Keratinocyte (primary cell): ENCODE measurements at regions not wholly inside any gene's neighbourhood (a gene's known extent, or its start where the extent isn't known, plus 50 kb on each side); places are given as distances from the start of the nearest gene placed in this dataset.

Experiments
- DNase-seq: peaks from one replicate; pipeline ENCODE4 v3.0.0-alpha.2; 2011; ENCODE audit warnings: low read depth, missing footprints, low spot score
- FAIRE-seq: peaks from 2 replicates; lab custom pipeline; 2011; peaks lifted over from hg19 to GRCh38; lab: Jason Lieb, UNC
- H2AFZ ChIP-seq: 2 replicates; pipeline ENCODE4 v1.6.0; 2012; ENCODE audit warnings: low read length, control low read depth, inconsistent platforms; ENCODE audit not compliant: control insufficient read depth
- H3K27ac ChIP-seq: 2 replicates; pipeline ENCODE4 v1.5.1; 2011; ENCODE audit warnings: low read length; ENCODE audit not compliant: control insufficient read depth, insufficient read depth
- H3K27me3 ChIP-seq: 3 replicates; pipeline ENCODE4 v1.6.0; 2011; ENCODE audit warnings: low read length; ENCODE audit not compliant: control insufficient read depth, insufficient read depth; ENCODE audit errors: extremely low read depth
- H3K36me3 ChIP-seq, 2 experiments: 2 replicates in 1 of 2; 3 replicates in 1 of 2; pipeline ENCODE4 v1.5.1; 2011; ENCODE audit warnings: low read length in 2 of 2, mild to moderate bottlenecking in 1 of 2; ENCODE audit not compliant: control insufficient read depth in 2 of 2, insufficient read depth in 2 of 2; ENCODE audit errors: extremely low read depth in 1 of 2
- H3K4me1 ChIP-seq: 3 replicates; pipeline ENCODE4 v1.5.1; 2011; ENCODE audit warnings: low read length; ENCODE audit not compliant: control insufficient read depth, insufficient read depth; ENCODE audit errors: extremely low read depth
- H3K4me2 ChIP-seq: 3 replicates; pipeline ENCODE4 v1.6.0; 2011; ENCODE audit warnings: low read depth, low read length; ENCODE audit not compliant: control insufficient read depth, insufficient read depth; ENCODE audit errors: extremely low read depth
- H3K4me3 ChIP-seq, 3 experiments: fragments of 200-600 bp in 1 of 3; sonication (generic) in 1 of 3; 2 replicates in 2 of 3; 3 replicates in 1 of 3; pipeline ENCODE4 v1.5.1; 2011 to 2016; ENCODE audit warnings: low read length in 3 of 3, mild to moderate bottlenecking in 3 of 3, control low read depth in 2 of 3, inconsistent platforms in 1 of 3, low read depth in 1 of 3, mixed read lengths in 1 of 3, mixed run types in 1 of 3, moderate library complexity in 1 of 3; ENCODE audit not compliant: control insufficient read depth in 2 of 3, insufficient read depth in 2 of 3; ENCODE audit errors: extremely low read depth in 1 of 3
- H3K79me2 ChIP-seq: 2 replicates; pipeline ENCODE4 v1.6.0; 2012; ENCODE audit warnings: low read length; ENCODE audit not compliant: control insufficient read depth, insufficient read depth
- H3K9ac ChIP-seq: 3 replicates; pipeline ENCODE4 v1.6.0; 2011; ENCODE audit warnings: low read length; ENCODE audit not compliant: control insufficient read depth, insufficient read depth; ENCODE audit errors: extremely low read depth
- H3K9me1 ChIP-seq: 3 replicates; pipeline ENCODE4 v1.6.0; 2011; ENCODE audit warnings: low read length; ENCODE audit not compliant: control insufficient read depth, insufficient read depth; ENCODE audit errors: extremely low read depth
- H3K9me3 ChIP-seq: 2 replicates; pipeline ENCODE4 v1.5.1; 2012; ENCODE audit warnings: low read depth, low read length; ENCODE audit not compliant: control insufficient read depth
- H4K20me1 ChIP-seq: 3 replicates; pipeline ENCODE4 v1.6.0; 2011; ENCODE audit warnings: low read length; ENCODE audit not compliant: control insufficient read depth, insufficient read depth; ENCODE audit errors: extremely low read depth
- EZH2 ChIP-seq: IDR thresholded peaks from one replicate; pipeline ENCODE4 v1.6.1; 2012; ENCODE audit warnings: inconsistent platforms, mild to moderate bottlenecking, low read length, moderate library complexity
- dilution Hi-C: fragments of 300-500 bp; cut with MboI; formaldehyde crosslinking; loops from one replicate; pipeline ENCODE4 v1.7.0; 2020; ENCODE audit warnings: low sequenced_read_pairs; ENCODE audit not compliant: extremely low pct_ligation_motif_present
- TF ChIP-seq, protein P1 (sequence below), 3 experiments: IDR thresholded peaks in 1 of 3; conservative IDR thresholded peaks in 1 of 3; optimal IDR thresholded peaks in 1 of 3; 2 replicates in 2 of 3; 3 replicates in 1 of 3; pipeline versions ENCODE3 to v1.5.1; 2011; ENCODE audit warnings: low read length in 3 of 3, mild to moderate bottlenecking in 3 of 3, moderate library complexity in 2 of 3, control low read depth in 1 of 3, inconsistent platforms in 1 of 3; ENCODE audit not compliant: insufficient read depth in 2 of 3; ENCODE audit errors: extremely low read depth in 1 of 3

DNA sequence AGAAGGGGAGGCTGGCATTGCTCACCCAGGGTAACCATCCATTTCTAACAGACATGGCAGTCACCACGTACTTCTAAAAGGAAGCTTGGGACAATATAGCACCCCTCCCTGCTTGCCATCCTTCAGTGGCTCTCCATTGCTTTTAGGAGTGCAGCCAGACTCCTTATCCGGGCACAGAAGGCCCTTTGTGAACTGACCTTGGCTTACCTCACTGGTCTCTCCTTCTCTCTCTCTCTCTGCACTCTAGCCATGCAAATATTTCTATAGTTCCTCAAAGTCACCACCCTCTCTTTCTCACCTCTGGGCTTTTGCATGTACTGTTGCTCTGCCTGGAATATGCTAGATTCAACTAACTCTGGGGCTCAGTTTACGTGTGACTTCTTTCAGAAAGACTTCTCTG, 301.1 kb downstream of the SHQ1 start:
- Histone ChIP-seq H3K4me2 (no peak overlapping the region), H3K36me3 (no peaks in the 10 kb centered on the region), H2AFZ (no peak overlapping the region), H3K27ac (no peak overlapping the region), H3K79me2 (no peaks in the 10 kb centered on the region), H3K27me3 (no peaks in the 10 kb centered on the region), H3K4me1 (no peaks in the 10 kb centered on the region), H3K9ac (no peak overlapping the region), H3K4me3 (no peak overlapping the region), H3K9me3 (no peaks in the 10 kb centered on the region), H4K20me1 (no peaks in the 10 kb centered on the region), H3K9me1 (no peaks in the 10 kb centered on the region)
- DNase-seq, result no peak
- TF ChIP-seq, protein P1, sequence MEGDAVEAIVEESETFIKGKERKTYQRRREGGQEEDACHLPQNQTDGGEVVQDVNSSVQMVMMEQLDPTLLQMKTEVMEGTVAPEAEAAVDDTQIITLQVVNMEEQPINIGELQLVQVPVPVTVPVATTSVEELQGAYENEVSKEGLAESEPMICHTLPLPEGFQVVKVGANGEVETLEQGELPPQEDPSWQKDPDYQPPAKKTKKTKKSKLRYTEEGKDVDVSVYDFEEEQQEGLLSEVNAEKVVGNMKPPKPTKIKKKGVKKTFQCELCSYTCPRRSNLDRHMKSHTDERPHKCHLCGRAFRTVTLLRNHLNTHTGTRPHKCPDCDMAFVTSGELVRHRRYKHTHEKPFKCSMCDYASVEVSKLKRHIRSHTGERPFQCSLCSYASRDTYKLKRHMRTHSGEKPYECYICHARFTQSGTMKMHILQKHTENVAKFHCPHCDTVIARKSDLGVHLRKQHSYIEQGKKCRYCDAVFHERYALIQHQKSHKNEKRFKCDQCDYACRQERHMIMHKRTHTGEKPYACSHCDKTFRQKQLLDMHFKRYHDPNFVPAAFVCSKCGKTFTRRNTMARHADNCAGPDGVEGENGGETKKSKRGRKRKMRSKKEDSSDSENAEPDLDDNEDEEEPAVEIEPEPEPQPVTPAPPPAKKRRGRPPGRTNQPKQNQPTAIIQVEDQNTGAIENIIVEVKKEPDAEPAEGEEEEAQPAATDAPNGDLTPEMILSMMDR (optimal IDR thresholded peaks at IDR 0.05 in 1 of 3, IDR thresholded peaks at IDR 0.05 in 1 of 3, conservative IDR thresholded peaks at IDR 0.05 in 1 of 3; ENCODE audit: extremely low read depth in 1 of 3, insufficient read depth in 2 of 3, low read length in 3 of 3), result no peak
- TF ChIP-seq EZH2, result no peak
- dilution Hi-C loops, result no loop called here
- no peak for FAIRE-seq

DNA sequence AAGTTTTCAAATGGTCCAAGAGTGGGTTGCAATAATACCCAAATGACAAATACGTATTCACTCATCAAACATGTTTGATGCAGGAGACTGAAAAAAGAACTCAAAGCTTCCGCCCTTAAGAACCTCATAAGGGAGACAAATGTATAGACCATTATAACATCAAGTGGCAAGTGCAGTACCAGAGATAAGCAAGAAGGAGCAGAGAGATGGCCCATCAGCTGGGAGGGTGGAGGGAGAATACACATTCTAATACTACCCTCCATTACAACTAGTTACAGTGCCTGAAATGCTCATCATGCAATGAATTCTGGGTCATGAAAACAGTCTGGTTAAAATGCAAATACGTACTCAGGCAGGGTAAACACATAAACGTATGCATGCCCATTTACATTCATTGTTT, 304.0 kb downstream of the SHQ1 start:
- no peak for DNase-seq

More for the DNA sequence above, 304.0 kb downstream of the SHQ1 start:
- no peaks in the 10 kb centered on the region for H3K4me1 ChIP-seq
- no peaks in the 10 kb centered on the region for H3K9me1 ChIP-seq
- H3K9me3 ChIP-seq, result no peaks in the 10 kb centered on the region
- H3K27me3 ChIP-seq, result no peaks in the 10 kb centered on the region
- H3K4me3 ChIP-seq, result no peak overlapping the region
- H4K20me1 ChIP-seq, result no peaks in the 10 kb centered on the region
- no peak overlapping the region for H3K27ac ChIP-seq
- dilution Hi-C loops, result no loop called here
- FAIRE-seq, result peak; percentile 20
- H2AFZ ChIP-seq, result no peak overlapping the region
- TF ChIP-seq EZH2, result no peak
- TF ChIP-seq, protein P1 (optimal IDR thresholded peaks at IDR 0.05 in 1 of 3, IDR thresholded peaks at IDR 0.05 in 1 of 3, conservative IDR thresholded peaks at IDR 0.05 in 1 of 3; ENCODE audit: extremely low read depth in 1 of 3, insufficient read depth in 2 of 3, low read length in 3 of 3), result no peak
- H3K9ac ChIP-seq, result no peak overlapping the region
- H3K4me2 ChIP-seq, result no peak overlapping the region
- no peaks in the 10 kb centered on the region for H3K79me2 ChIP-seq
- no peaks in the 10 kb centered on the region for H3K36me3 ChIP-seq
